OCI-LY1 (cell line): ENCODE measurements at regions not wholly inside any gene's neighbourhood (a gene's known extent, or its start where the extent isn't known, plus 50 kb on each side); places are given as distances from the start of the nearest gene placed in this dataset.

ENCODE experiments used
- H2AFZ ChIP-seq: fragments of 200-600 bp; sonication (generic), shearing (Covaris generic); 2 replicates; pipeline ENCODE4 v1.6.0; 2014; ENCODE audit warnings: antibody characterized with exemption, mild to moderate bottlenecking, low read length
- H3F3A ChIP-seq: fragments of 200-600 bp; sonication (generic), shearing (Covaris generic); 2 replicates; pipeline ENCODE4 v1.6.0; 2014; ENCODE audit warnings: mild to moderate bottlenecking, antibody characterized with exemption, low read length, moderate library complexity; ENCODE audit not compliant: insufficient read depth
- H3K27ac ChIP-seq: fragments of 200-600 bp; sonication (generic); 2 replicates; pipeline ENCODE4 v1.5.1; 2014; ENCODE audit warnings: low read length, mixed run types, mild to moderate bottlenecking, low read depth; ENCODE audit not compliant: poor library complexity, severe bottlenecking
- H3K27me3 ChIP-seq: fragments of 200-600 bp; sonication (generic); 2 replicates; pipeline ENCODE4 v1.6.0; 2014; ENCODE audit warnings: antibody characterized with exemption, mild to moderate bottlenecking, low read length, moderate library complexity; ENCODE audit not compliant: insufficient read depth
- H3K36me3 ChIP-seq: fragments of 200-600 bp; sonication (generic); 2 replicates; pipeline ENCODE4 v1.6.1; 2014; ENCODE audit warnings: mild to moderate bottlenecking, antibody characterized with exemption, low read length, moderate library complexity, mixed read lengths; ENCODE audit not compliant: insufficient read depth
- H3K4me1 ChIP-seq: fragments of 200-600 bp; sonication (generic); 2 replicates; pipeline ENCODE4 v1.5.1; 2014; ENCODE audit warnings: mild to moderate bottlenecking, low read length, moderate library complexity; ENCODE audit not compliant: insufficient read depth, severe bottlenecking
- H3K4me2 ChIP-seq: fragments of 200-600 bp; sonication (generic), shearing (Covaris generic); 2 replicates; pipeline ENCODE4 v1.6.1; 2014; ENCODE audit warnings: low read length
- H3K4me3 ChIP-seq: fragments of 200-600 bp; sonication (generic); 2 replicates; pipeline ENCODE4 v1.5.1; 2014; ENCODE audit warnings: low read length, low read depth, mild to moderate bottlenecking, mixed read lengths; ENCODE audit not compliant: poor library complexity, severe bottlenecking
- H3K79me2 ChIP-seq: fragments of 200-600 bp; shearing (Covaris generic); 2 replicates; pipeline ENCODE4 v1.6.1; 2016; ENCODE audit warnings: mixed run types, low read length, mixed read lengths; ENCODE audit not compliant: insufficient read depth
- H3K9ac ChIP-seq: fragments of 200-600 bp; sonication (generic), shearing (Covaris generic); 2 replicates; pipeline ENCODE4 v1.6.1; 2014; ENCODE audit warnings: mild to moderate bottlenecking, low read length, mixed read lengths
- H3K9me2 ChIP-seq: fragments of 200-600 bp; sonication (generic), shearing (Covaris generic); 2 replicates; pipeline ENCODE4 v1.6.1; 2014; ENCODE audit warnings: low read depth, mild to moderate bottlenecking, low read length, mixed read lengths
- H3K9me3 ChIP-seq: fragments of 200-600 bp; shearing (Covaris generic); 2 replicates; pipeline ENCODE4 v1.6.1; 2014; ENCODE audit warnings: low read length, mixed read lengths
- H4K20me1 ChIP-seq: fragments of 200-600 bp; sonication (generic), shearing (Covaris generic); 2 replicates; pipeline ENCODE4 v1.6.0; 2016; ENCODE audit warnings: mild to moderate bottlenecking, low read length; ENCODE audit not compliant: insufficient read depth
- CTCF ChIP-seq: fragments of 200-600 bp; sonication (generic), shearing (Covaris generic); IDR thresholded peaks from 2 replicates; pipeline ENCODE4 v1.5.1; 2017; ENCODE audit warnings: mild to moderate bottlenecking, antibody characterized with exemption, low read length, moderate library complexity, mixed read lengths
- EZH2 ChIP-seq: fragments of 200-600 bp; sonication (generic), shearing (Covaris generic); IDR thresholded peaks from 2 replicates; pipeline ENCODE4 v1.8.0; 2017; ENCODE audit warnings: borderline replicate concordance, mixed run types, mild to moderate bottlenecking, antibody characterized with exemption, low read length, moderate library complexity, mixed read lengths

DNA sequence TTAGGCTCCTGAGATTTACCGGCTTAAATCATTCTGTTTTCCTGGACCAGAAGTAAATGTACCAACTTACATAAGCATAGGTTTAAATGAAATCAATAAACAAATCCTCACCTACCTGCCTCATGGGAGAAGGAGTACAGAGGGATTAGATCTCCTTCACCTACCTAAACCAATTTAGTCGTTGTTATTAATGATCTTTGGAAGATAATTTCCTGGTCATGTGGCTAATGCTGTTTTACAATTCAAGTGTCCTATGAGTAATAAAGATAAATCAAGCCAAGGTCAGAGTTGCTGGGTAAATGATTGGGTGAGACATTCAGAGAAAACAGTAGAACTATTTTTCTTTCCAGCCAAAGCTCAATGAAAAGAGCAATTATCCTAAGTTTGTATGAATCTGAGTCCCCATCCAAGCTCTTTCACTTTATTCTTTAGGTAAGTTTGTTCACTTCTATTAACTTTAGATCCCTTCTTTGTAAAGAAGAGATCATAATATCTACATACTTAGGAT is 423.0 kb upstream of the FAM241A start:
- H4K20me1 ChIP-seq = no peaks in the 10 kb centered on the region
- no peak overlapping the region for H3K27ac ChIP-seq
- no peaks in the 10 kb centered on the region for H3K27me3 ChIP-seq
- H3K79me2 ChIP-seq = no peaks in the 10 kb centered on the region
- H3K9me3 ChIP-seq = no peaks in the 10 kb centered on the region
- H2AFZ ChIP-seq = no peak overlapping the region
- H3K9me2 ChIP-seq = no peaks in the 10 kb centered on the region
- H3K4me3 ChIP-seq = no peak overlapping the region
- no peak overlapping the region for H3K9ac ChIP-seq
- TF ChIP-seq EZH2 = no peak
- no peak for TF ChIP-seq CTCF
- no peaks in the 10 kb centered on the region for H3K4me1 ChIP-seq
- no peak overlapping the region for H3K4me2 ChIP-seq
- no peaks in the 10 kb centered on the region for H3K36me3 ChIP-seq
- H3F3A ChIP-seq = no peaks in the 10 kb centered on the region

DNA sequence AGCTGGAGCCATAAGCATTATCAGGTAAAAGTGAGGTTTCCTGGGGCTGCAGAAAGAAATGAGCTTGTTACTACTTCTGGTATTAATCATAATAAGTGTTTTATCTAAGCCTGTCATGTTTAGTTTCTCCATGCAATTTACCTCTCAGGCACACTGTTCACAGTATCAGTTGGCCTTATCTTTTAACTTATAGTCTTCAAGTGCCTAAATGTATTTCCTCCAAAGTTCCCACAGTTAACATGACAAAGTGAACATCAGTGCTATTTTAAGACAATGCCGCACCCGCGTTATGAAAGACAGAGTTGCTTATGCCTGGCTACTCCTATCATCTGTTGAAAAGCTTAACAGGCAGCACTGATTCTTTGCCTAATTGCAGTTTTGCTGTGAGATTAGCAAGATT is 408.7 kb upstream of the FAM241A start:
- Histone ChIP-seq H3K36me3 (no peaks in the 10 kb centered on the region), H3K79me2 (no peaks in the 10 kb centered on the region), H3K9me3 (no peaks in the 10 kb centered on the region), H3K9ac (no peak overlapping the region), H3K27ac (no peak overlapping the region), H3K4me1 (no peaks in the 10 kb centered on the region), H4K20me1 (no peaks in the 10 kb centered on the region), H2AFZ (no peak overlapping the region), H3K9me2 (no peaks in the 10 kb centered on the region), H3K4me3 (no peak overlapping the region), H3K4me2 (no peak overlapping the region), H3K27me3 (no peaks in the 10 kb centered on the region), H3F3A (no peaks in the 10 kb centered on the region)
- TF ChIP-seq EZH2 (no peak), CTCF (no peak)

DNA sequence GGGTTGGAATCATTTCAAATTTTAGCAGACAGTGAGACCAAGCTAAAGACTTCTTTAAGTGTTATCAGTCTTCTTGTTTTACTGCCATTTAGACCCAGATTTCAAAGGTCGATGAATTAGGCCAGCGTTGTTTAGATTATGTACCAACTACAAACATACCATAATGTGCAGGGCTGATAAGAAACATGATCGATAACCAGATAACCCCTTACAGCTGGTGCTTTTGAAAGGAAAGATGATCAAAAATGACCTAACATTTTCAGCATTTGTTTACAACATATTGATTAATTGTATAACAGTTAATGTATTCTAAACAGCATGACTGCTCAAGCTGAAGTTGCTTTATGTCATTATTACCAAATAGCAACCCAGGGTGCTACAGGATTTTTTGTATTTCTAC is 400.4 kb upstream of the FAM241A start:
- no peaks in the 10 kb centered on the region for H3K9me2 ChIP-seq
- no peak overlapping the region for H2AFZ ChIP-seq
- no peak overlapping the region for H3K4me2 ChIP-seq
- no peaks in the 10 kb centered on the region for H3K4me1 ChIP-seq
- H4K20me1 ChIP-seq = no peaks in the 10 kb centered on the region
- TF ChIP-seq EZH2 (no peak), CTCF (no peak)
- no peak overlapping the region for H3K4me3 ChIP-seq
- H3K9ac ChIP-seq = no peak overlapping the region
- H3K27me3 ChIP-seq = no peaks in the 10 kb centered on the region
- no peaks in the 10 kb centered on the region for H3K36me3 ChIP-seq
- H3K27ac ChIP-seq = no peak overlapping the region
- no peaks in the 10 kb centered on the region for H3K9me3 ChIP-seq
- no peaks in the 10 kb centered on the region for H3K79me2 ChIP-seq
- no peaks in the 10 kb centered on the region for H3F3A ChIP-seq
